ENCODE measurements at regions not wholly inside any gene's neighbourhood (a gene's known extent, or its start where the extent isn't known, plus 50 kb on each side); places are given as distances from the start of the nearest gene placed in this dataset.

DNA sequence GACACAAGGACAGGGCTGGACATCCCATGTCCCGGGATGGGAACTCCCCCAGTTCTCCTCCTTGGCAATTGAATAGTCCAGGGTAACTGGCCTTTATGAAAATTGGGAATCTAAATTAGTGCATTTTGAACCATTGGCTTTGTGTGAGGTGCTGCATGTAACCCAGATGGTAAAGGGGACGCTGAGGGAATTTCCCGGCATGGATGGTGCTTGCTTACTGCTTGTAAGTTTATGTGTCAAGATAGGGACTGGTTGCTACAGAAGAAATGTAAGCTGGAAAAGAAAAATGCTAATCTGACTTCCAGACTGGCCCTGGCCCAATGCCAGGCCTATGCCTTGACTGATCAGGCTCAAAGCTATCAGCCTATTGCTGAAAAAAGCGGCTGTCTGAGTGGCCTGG is 1096.7 kb upstream of the DDX18 start:
- TF ChIP-seq, protein P1, sequence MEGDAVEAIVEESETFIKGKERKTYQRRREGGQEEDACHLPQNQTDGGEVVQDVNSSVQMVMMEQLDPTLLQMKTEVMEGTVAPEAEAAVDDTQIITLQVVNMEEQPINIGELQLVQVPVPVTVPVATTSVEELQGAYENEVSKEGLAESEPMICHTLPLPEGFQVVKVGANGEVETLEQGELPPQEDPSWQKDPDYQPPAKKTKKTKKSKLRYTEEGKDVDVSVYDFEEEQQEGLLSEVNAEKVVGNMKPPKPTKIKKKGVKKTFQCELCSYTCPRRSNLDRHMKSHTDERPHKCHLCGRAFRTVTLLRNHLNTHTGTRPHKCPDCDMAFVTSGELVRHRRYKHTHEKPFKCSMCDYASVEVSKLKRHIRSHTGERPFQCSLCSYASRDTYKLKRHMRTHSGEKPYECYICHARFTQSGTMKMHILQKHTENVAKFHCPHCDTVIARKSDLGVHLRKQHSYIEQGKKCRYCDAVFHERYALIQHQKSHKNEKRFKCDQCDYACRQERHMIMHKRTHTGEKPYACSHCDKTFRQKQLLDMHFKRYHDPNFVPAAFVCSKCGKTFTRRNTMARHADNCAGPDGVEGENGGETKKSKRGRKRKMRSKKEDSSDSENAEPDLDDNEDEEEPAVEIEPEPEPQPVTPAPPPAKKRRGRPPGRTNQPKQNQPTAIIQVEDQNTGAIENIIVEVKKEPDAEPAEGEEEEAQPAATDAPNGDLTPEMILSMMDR (IDR thresholded peaks at IDR 0.05): no peak
- no peak for TF ChIP-seq POLR2A (IDR thresholded peaks at IDR 0.05)

Data from Peyer's patch (tissue), 4 donors.